ENCODE measurements at regions not wholly inside any gene's neighbourhood (a gene's known extent, or its start where the extent isn't known, plus 50 kb on each side); places are given as distances from the start of the nearest gene placed in this dataset.
"Not testable (repeated sequence)": the region's sequence is repeated elsewhere in the genome, so short reads cannot be mapped to it uniquely, and the experiment has no call there.

GRCh38 chr6:27052082-27052730 lies 195.3 kb upstream of the PRSS16 start:
- H3K9me3 Mint-ChIP-seq; H3K36me3 Mint-ChIP-seq (ENCODE audit: insufficient read depth); H3K4me1 Mint-ChIP-seq; H3K4me3 Mint-ChIP-seq; DNase-seq (ENCODE audit: low spot score in 2 of 2); ATAC-seq (replicated peaks; ENCODE audit: extremely low read depth, poor library complexity, severe bottlenecking); H3K27ac Mint-ChIP-seq (ENCODE audit: low read depth): not testable (repeated sequence)
- H3K27me3 Mint-ChIP-seq, result peaks cover 57% of the 10 kb centered on the region

GRCh38 chr6:27052731-27053082 lies 194.8 kb upstream of the PRSS16 start:
- Mint-ChIP-seq H3K9me3 (no peaks in the 10 kb centered on the region), H3K4me3 (no peak overlapping the region), H3K27me3 (peaks cover 52% of the 10 kb centered on the region), H3K27ac (ENCODE audit: low read depth) (no peak overlapping the region), H3K4me1 (no peaks in the 10 kb centered on the region), H3K36me3 (ENCODE audit: insufficient read depth) (no peaks in the 10 kb centered on the region)
- no peak for ATAC-seq (replicated peaks; ENCODE audit: extremely low read depth, poor library complexity, severe bottlenecking)
- DNase-seq (ENCODE audit: low spot score in 2 of 2), result no peak

GRCh38 chr6:27053738-27054137 lies 193.8 kb upstream of the PRSS16 start:
- Mint-ChIP-seq H3K4me1 (no peaks in the 10 kb centered on the region), H3K27me3 (peaks cover 48% of the 10 kb centered on the region), H3K9me3 (no peaks in the 10 kb centered on the region), H3K36me3 (ENCODE audit: insufficient read depth) (no peaks in the 10 kb centered on the region), H3K4me3 (no peak overlapping the region), H3K27ac (ENCODE audit: low read depth) (no peak overlapping the region)
- no peak for DNase-seq (ENCODE audit: low spot score in 2 of 2)
- no peak for ATAC-seq (replicated peaks; ENCODE audit: extremely low read depth, poor library complexity, severe bottlenecking)

- peaks cover 29% of the 10 kb centered on the region for H3K27me3 Mint-ChIP-seq
- no peaks in the 10 kb centered on the region for H3K36me3 Mint-ChIP-seq (ENCODE audit: insufficient read depth)
- H3K27ac Mint-ChIP-seq (ENCODE audit: low read depth), result no peak overlapping the region
- H3K9me3 Mint-ChIP-seq, result no peaks in the 10 kb centered on the region
- no peak overlapping the region for H3K4me3 Mint-ChIP-seq
- DNase-seq (ENCODE audit: low spot score in 2 of 2) (no peak), ATAC-seq (replicated peaks; ENCODE audit: extremely low read depth, poor library complexity, severe bottlenecking) (no peak)
- H3K4me1 Mint-ChIP-seq, result no peaks in the 10 kb centered on the region
These were observed 190.9 kb upstream of the PRSS16 start for GRCh38 chr6:27056615-27057014.

GRCh38 chr6:27059621-27060425 lies 187.7 kb upstream of the PRSS16 start:
- no peak overlapping the region for H3K27ac Mint-ChIP-seq (ENCODE audit: low read depth)
- H3K4me1 Mint-ChIP-seq, result no peaks in the 10 kb centered on the region
- H3K4me3 Mint-ChIP-seq, result no peak overlapping the region
- H3K36me3 Mint-ChIP-seq (ENCODE audit: insufficient read depth), result no peaks in the 10 kb centered on the region
- H3K27me3 Mint-ChIP-seq, result peaks cover 36% of the 10 kb centered on the region
- no peak for ATAC-seq (replicated peaks; ENCODE audit: extremely low read depth, poor library complexity, severe bottlenecking)
- no peaks in the 10 kb centered on the region for H3K9me3 Mint-ChIP-seq
- no peak for DNase-seq (ENCODE audit: low spot score in 2 of 2)

- no peaks in the 10 kb centered on the region for H3K36me3 Mint-ChIP-seq (ENCODE audit: insufficient read depth)
- ATAC-seq (replicated peaks; ENCODE audit: extremely low read depth, poor library complexity, severe bottlenecking) (no peak), DNase-seq (ENCODE audit: low spot score in 2 of 2) (no peak)
- no peaks in the 10 kb centered on the region for H3K4me1 Mint-ChIP-seq
- H3K4me3 Mint-ChIP-seq, result no peak overlapping the region
- peaks cover 35% of the 10 kb centered on the region for H3K27me3 Mint-ChIP-seq
- no peaks in the 10 kb centered on the region for H3K9me3 Mint-ChIP-seq
- no peak overlapping the region for H3K27ac Mint-ChIP-seq (ENCODE audit: low read depth)
These were observed 186.1 kb upstream of the PRSS16 start for GRCh38 chr6:27061235-27061993.

- no peaks in the 10 kb centered on the region for H3K36me3 Mint-ChIP-seq (ENCODE audit: insufficient read depth)
- ATAC-seq (replicated peaks; ENCODE audit: extremely low read depth, poor library complexity, severe bottlenecking) (no peak), DNase-seq (ENCODE audit: low spot score in 2 of 2) (no peak)
- H3K9me3 Mint-ChIP-seq, result no peaks in the 10 kb centered on the region
- H3K27ac Mint-ChIP-seq (ENCODE audit: low read depth), result no peak overlapping the region
- no peak overlapping the region for H3K4me3 Mint-ChIP-seq
- peaks cover 32% of the 10 kb centered on the region for H3K27me3 Mint-ChIP-seq
- H3K4me1 Mint-ChIP-seq, result no peaks in the 10 kb centered on the region
These were observed 184.7 kb upstream of the PRSS16 start for GRCh38 chr6:27062755-27063154.

GRCh38 chr6:27065183-27065582 lies 182.3 kb upstream of the PRSS16 start:
- no peaks in the 10 kb centered on the region for H3K9me3 Mint-ChIP-seq
- H3K27ac Mint-ChIP-seq (ENCODE audit: low read depth), result no peak overlapping the region
- ATAC-seq (replicated peaks; ENCODE audit: extremely low read depth, poor library complexity, severe bottlenecking) (no peak), DNase-seq (ENCODE audit: low spot score in 2 of 2) (no peak)
- no peak overlapping the region for H3K4me3 Mint-ChIP-seq
- H3K27me3 Mint-ChIP-seq, result peaks cover 43% of the 10 kb centered on the region
- no peaks in the 10 kb centered on the region for H3K4me1 Mint-ChIP-seq
- H3K36me3 Mint-ChIP-seq (ENCODE audit: insufficient read depth), result no peaks in the 10 kb centered on the region

- Mint-ChIP-seq H3K4me3 (no peak overlapping the region), H3K27ac (ENCODE audit: low read depth) (no peak overlapping the region), H3K4me1 (no peaks in the 10 kb centered on the region), H3K9me3 (no peaks in the 10 kb centered on the region), H3K27me3 (peaks cover 43% of the 10 kb centered on the region), H3K36me3 (ENCODE audit: insufficient read depth) (no peaks in the 10 kb centered on the region)
- DNase-seq (ENCODE audit: low spot score in 2 of 2) (no peak), ATAC-seq (replicated peaks; ENCODE audit: extremely low read depth, poor library complexity, severe bottlenecking) (no peak)
These were observed 181.1 kb upstream of the PRSS16 start for GRCh38 chr6:27066381-27066780.

- H3K4me1 Mint-ChIP-seq, result no peaks in the 10 kb centered on the region
- ATAC-seq (replicated peaks; ENCODE audit: extremely low read depth, poor library complexity, severe bottlenecking), result no peak
- peaks cover 43% of the 10 kb centered on the region for H3K27me3 Mint-ChIP-seq
- H3K9me3 Mint-ChIP-seq, result no peaks in the 10 kb centered on the region
- no peak overlapping the region for H3K4me3 Mint-ChIP-seq
- no peak for DNase-seq (ENCODE audit: low spot score in 2 of 2)
- no peaks in the 10 kb centered on the region for H3K36me3 Mint-ChIP-seq (ENCODE audit: insufficient read depth)
- H3K27ac Mint-ChIP-seq (ENCODE audit: low read depth), result no peak overlapping the region
These were observed 180.7 kb upstream of the PRSS16 start for GRCh38 chr6:27066802-27067201.

GRCh38 chr6:27073441-27073840 lies 174.1 kb upstream of the PRSS16 start:
- Mint-ChIP-seq H3K4me3 (no peak overlapping the region), H3K36me3 (ENCODE audit: insufficient read depth) (no peaks in the 10 kb centered on the region), H3K27ac (ENCODE audit: low read depth) (no peak overlapping the region), H3K9me3 (no peaks in the 10 kb centered on the region), H3K4me1 (no peaks in the 10 kb centered on the region), H3K27me3 (peaks cover 55% of the 10 kb centered on the region)
- ATAC-seq (replicated peaks; ENCODE audit: extremely low read depth, poor library complexity, severe bottlenecking) (no peak), DNase-seq (ENCODE audit: low spot score in 2 of 2) (no peak)

GRCh38 chr6:27076116-27076515 lies 171.4 kb upstream of the PRSS16 start:
- H3K4me1 Mint-ChIP-seq, result peaks cover 7% of the 10 kb centered on the region
- H3K36me3 Mint-ChIP-seq (ENCODE audit: insufficient read depth), result no peaks in the 10 kb centered on the region
- peaks cover 58% of the 10 kb centered on the region for H3K27me3 Mint-ChIP-seq
- no peak overlapping the region for H3K4me3 Mint-ChIP-seq
- no peak for ATAC-seq (replicated peaks; ENCODE audit: extremely low read depth, poor library complexity, severe bottlenecking)
- H3K27ac Mint-ChIP-seq (ENCODE audit: low read depth), result no peak overlapping the region
- no peaks in the 10 kb centered on the region for H3K9me3 Mint-ChIP-seq
- DNase-seq (ENCODE audit: low spot score in 2 of 2), result no peak
